ENCODE measurements at regions not wholly inside any gene's neighbourhood (a gene's known extent, or its start where the extent isn't known, plus 50 kb on each side); places are given as distances from the start of the nearest gene placed in this dataset.

DNA sequence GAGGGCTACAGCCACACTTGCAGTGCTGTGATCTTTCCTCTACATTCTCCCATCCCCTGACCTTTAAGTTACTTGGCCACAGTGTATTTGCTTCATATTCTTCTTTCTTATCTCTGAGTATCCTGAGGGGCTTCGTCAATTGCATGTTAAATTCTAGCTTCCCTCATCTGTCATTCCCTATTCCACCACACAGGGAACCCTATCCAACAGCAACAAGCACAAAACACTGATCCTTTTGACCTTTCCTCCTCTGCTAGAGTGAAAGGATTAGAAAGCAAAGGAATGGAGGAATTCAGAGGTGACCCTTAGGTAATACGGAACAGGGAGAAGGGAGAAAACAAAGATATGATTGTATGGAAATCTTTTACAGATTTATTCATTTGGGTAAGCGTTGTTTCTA lies 1061.7 kb upstream of the TENM4 start:
- Mint-ChIP-seq H3K9me3 (ENCODE audit: low read depth) (peaks cover 6% of the 10 kb centered on the region), H3K27ac (no peak overlapping the region), H3K4me3 (ENCODE audit: low read depth) (no peak overlapping the region), H3K27me3 (peaks cover 3% of the 10 kb centered on the region), H3K36me3 (ENCODE audit: insufficient read depth) (peaks cover 2% of the 10 kb centered on the region), H3K4me1 (ENCODE audit: low read depth) (no peaks in the 10 kb centered on the region)
- TF ChIP-seq, protein P1, sequence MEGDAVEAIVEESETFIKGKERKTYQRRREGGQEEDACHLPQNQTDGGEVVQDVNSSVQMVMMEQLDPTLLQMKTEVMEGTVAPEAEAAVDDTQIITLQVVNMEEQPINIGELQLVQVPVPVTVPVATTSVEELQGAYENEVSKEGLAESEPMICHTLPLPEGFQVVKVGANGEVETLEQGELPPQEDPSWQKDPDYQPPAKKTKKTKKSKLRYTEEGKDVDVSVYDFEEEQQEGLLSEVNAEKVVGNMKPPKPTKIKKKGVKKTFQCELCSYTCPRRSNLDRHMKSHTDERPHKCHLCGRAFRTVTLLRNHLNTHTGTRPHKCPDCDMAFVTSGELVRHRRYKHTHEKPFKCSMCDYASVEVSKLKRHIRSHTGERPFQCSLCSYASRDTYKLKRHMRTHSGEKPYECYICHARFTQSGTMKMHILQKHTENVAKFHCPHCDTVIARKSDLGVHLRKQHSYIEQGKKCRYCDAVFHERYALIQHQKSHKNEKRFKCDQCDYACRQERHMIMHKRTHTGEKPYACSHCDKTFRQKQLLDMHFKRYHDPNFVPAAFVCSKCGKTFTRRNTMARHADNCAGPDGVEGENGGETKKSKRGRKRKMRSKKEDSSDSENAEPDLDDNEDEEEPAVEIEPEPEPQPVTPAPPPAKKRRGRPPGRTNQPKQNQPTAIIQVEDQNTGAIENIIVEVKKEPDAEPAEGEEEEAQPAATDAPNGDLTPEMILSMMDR (IDR thresholded peaks at IDR 0.05; ENCODE audit: unreplicated experiment) = peak; percentile 18
- no peak for DNase-seq (ENCODE audit: low spot score, unreplicated experiment)

DNA sequence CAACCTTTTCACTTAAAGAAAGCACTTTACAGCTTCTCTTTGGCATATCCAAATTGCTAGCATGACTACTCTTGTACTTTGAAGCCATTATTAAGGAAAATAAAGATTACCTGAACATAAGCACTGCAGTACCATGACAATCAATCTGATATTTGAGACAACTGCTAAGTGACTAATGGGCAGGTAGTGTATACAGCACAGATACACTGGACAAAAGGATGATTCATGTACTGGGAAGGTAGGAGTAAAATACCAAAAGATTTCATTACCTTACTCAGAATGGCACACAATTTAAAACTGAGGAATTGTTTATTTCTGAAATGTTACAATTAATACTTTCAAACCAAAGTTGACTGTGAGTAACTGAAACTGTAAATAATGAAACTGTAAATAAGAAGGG lies 1054.3 kb upstream of the TENM4 start:
- DNase-seq (ENCODE audit: low spot score, unreplicated experiment) = no peak
- TF ChIP-seq, protein P1 (IDR thresholded peaks at IDR 0.05; ENCODE audit: unreplicated experiment) = no peak
- no peaks in the 10 kb centered on the region for H3K4me1 Mint-ChIP-seq (ENCODE audit: low read depth)
- H3K9me3 Mint-ChIP-seq (ENCODE audit: low read depth) = peaks cover 11% of the 10 kb centered on the region
- H3K4me3 Mint-ChIP-seq (ENCODE audit: low read depth) = no peak overlapping the region
- peaks cover 2% of the 10 kb centered on the region for H3K36me3 Mint-ChIP-seq (ENCODE audit: insufficient read depth)
- peaks cover 3% of the 10 kb centered on the region for H3K27me3 Mint-ChIP-seq
- H3K27ac Mint-ChIP-seq = no peak overlapping the region

DNA sequence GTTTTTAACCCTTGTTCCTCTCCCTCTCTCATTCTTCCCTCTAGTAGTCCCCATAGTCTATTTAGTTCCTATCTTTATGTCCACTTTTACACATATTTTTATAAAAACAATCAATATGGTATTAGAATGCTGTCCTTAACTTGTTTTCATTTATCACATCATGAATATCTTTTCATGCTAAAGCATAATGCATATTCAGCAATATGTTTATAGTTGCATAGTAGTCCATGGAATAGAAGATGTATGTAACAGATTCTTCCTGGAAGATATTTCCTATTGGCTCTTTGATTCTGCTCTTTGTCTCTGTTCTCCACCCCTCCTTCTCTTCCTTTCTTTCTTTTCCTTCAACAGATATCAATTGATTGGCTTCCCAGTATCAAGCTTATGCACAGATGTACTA lies 1047.1 kb upstream of the TENM4 start:
- H3K27ac Mint-ChIP-seq = no peak overlapping the region

DNA sequence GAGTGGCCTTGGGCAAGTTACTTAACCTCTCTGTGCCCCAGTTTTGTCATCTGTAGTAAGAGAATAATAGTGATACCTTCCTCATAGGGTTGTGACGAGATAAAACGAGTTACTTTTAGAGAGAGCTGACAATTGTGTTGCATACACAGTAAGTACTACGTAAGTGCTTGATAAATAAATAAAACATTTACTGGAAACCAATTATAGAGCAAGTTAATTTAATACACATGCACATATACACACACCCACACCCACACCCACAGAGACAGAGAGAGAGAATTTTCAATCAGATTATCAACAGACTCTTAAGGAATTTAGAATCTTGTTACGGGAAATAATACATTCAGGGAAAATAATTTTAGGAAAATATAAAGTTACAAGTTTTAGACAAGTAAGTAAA lies 1045.8 kb upstream of the TENM4 start:
- no peaks in the 10 kb centered on the region for H3K27me3 Mint-ChIP-seq
- TF ChIP-seq, protein P1 (IDR thresholded peaks at IDR 0.05; ENCODE audit: unreplicated experiment) = no peak
- DNase-seq (ENCODE audit: low spot score, unreplicated experiment) = no peak
- no peaks in the 10 kb centered on the region for H3K4me1 Mint-ChIP-seq (ENCODE audit: low read depth)
- no peak overlapping the region for H3K4me3 Mint-ChIP-seq (ENCODE audit: low read depth)
- H3K9me3 Mint-ChIP-seq (ENCODE audit: low read depth) = no peaks in the 10 kb centered on the region
- no peaks in the 10 kb centered on the region for H3K36me3 Mint-ChIP-seq (ENCODE audit: insufficient read depth)
- H3K27ac Mint-ChIP-seq = no peak overlapping the region

More for the DNA sequence above, 1047.1 kb upstream of the TENM4 start:
- no peaks in the 10 kb centered on the region for H3K27me3 Mint-ChIP-seq
- H3K9me3 Mint-ChIP-seq (ENCODE audit: low read depth) = peaks cover 3% of the 10 kb centered on the region
- TF ChIP-seq, protein P1 (IDR thresholded peaks at IDR 0.05; ENCODE audit: unreplicated experiment) = no peak
- no peak overlapping the region for H3K4me3 Mint-ChIP-seq (ENCODE audit: low read depth)
- no peaks in the 10 kb centered on the region for H3K36me3 Mint-ChIP-seq (ENCODE audit: insufficient read depth)
- no peaks in the 10 kb centered on the region for H3K4me1 Mint-ChIP-seq (ENCODE audit: low read depth)
- DNase-seq (ENCODE audit: low spot score, unreplicated experiment) = no peak

DNA sequence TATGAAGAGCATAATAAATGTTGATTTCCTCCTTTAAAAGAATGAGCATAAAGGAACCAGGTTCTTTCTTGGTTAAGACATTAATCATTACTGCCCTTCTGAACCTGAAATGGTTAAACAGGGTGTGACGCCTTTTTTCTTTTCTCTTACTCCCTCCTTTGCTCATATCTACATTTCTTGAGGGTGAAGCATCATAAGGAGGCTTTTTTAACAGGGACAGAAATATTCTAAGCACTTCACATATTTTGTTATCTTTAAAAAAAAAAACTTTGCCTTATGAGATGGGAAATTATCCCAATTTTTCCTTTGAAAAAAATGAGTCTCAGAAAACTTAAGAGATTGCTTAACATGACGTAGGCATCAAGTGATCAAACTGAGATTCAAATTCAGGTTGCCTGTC lies 1036.3 kb upstream of the TENM4 start:
- Mint-ChIP-seq H3K27me3 (no peaks in the 10 kb centered on the region), H3K27ac (no peak overlapping the region), H3K36me3 (ENCODE audit: insufficient read depth) (no peaks in the 10 kb centered on the region), H3K4me3 (ENCODE audit: low read depth) (no peak overlapping the region), H3K4me1 (ENCODE audit: low read depth) (peaks cover 3% of the 10 kb centered on the region), H3K9me3 (ENCODE audit: low read depth) (no peaks in the 10 kb centered on the region)
- no peak for DNase-seq (ENCODE audit: low spot score, unreplicated experiment)
- TF ChIP-seq, protein P1 (IDR thresholded peaks at IDR 0.05; ENCODE audit: unreplicated experiment) = no peak

All from progenitor cell of endocrine pancreas (in vitro differentiated cells).